HG02970 (cell line): ENCODE measurements at regions not wholly inside any gene's neighbourhood (a gene's known extent, or its start where the extent isn't known, plus 50 kb on each side); places are given as distances from the start of the nearest gene placed in this dataset.
A peak's percentile ranks its signal among the peaks of the same experiment; 100 is the strongest.
"Not testable (repeated sequence)": the region's sequence is repeated elsewhere in the genome, so short reads cannot be mapped to it uniquely, and the experiment has no call there.

Experiments used
- ATAC-seq: cut with Tn5 transposase; IDR thresholded peaks from one replicate; pipeline ENCODE4 v1.9.1; 2021; ENCODE audit warnings: mild to moderate bottlenecking, moderate library complexity, moderate number of reproducible peaks; ENCODE audit not compliant: unreplicated experiment, low FRiP score

GRCh38 chr15:22134941-22135566 lies 54.7 kb downstream of the OR4M2 start:
- ATAC-seq, result not testable (repeated sequence)

GRCh38 chr15:22137572-22137971 lies 57.2 kb downstream of the OR4M2 start:
- not testable (repeated sequence) for ATAC-seq

GRCh38 chr15:22141106-22141505 lies 60.8 kb downstream of the OR4M2 start:
- ATAC-seq, result not testable (repeated sequence)

- ATAC-seq, result peak; percentile 81
Measured at GRCh38 chr15:22148109-22148508, 67.8 kb downstream of the OR4M2 start.

GRCh38 chr15:22158243-22158642 lies 77.9 kb downstream of the OR4M2 start:
- ATAC-seq, result not testable (repeated sequence)

- peak; percentile 27 for ATAC-seq
Measured at GRCh38 chr15:22160283-22160682, 80.0 kb downstream of the OR4M2 start.

- peak; percentile 71 for ATAC-seq
Measured at GRCh38 chr15:22160741-22161140, 80.4 kb downstream of the OR4M2 start.

- peak; percentile 48 for ATAC-seq
Measured at GRCh38 chr15:22161398-22161797, 81.1 kb downstream of the OR4M2 start.

GRCh38 chr15:22163715-22164114 lies 83.4 kb downstream of the OR4M2 start:
- not testable (repeated sequence) for ATAC-seq

- ATAC-seq, result not testable (repeated sequence)
Measured at GRCh38 chr15:22167521-22167920, 87.2 kb downstream of the OR4M2 start.

- peak; percentile 80 for ATAC-seq
Measured at GRCh38 chr15:22173029-22173998, 93.0 kb downstream of the OR4M2 start.

GRCh38 chr15:22174088-22174487 lies 93.8 kb downstream of the OR4M2 start:
- peak; percentile 57 for ATAC-seq

- ATAC-seq, result not testable (repeated sequence)
Measured at GRCh38 chr15:22177965-22178364, 97.6 kb downstream of the OR4M2 start.

- ATAC-seq, result not testable (repeated sequence)
Measured at GRCh38 chr15:22178438-22178837, 98.1 kb downstream of the OR4M2 start.

GRCh38 chr15:22179043-22179442 lies 98.7 kb downstream of the OR4M2 start:
- not testable (repeated sequence) for ATAC-seq

GRCh38 chr15:22180611-22181010 lies 100.3 kb downstream of the OR4M2 start:
- ATAC-seq, result not testable (repeated sequence)

GRCh38 chr15:22184678-22185077 lies 104.4 kb downstream of the OR4M2 start:
- not testable (repeated sequence) for ATAC-seq

- not testable (repeated sequence) for ATAC-seq
Measured at GRCh38 chr15:22186846-22187532, 106.7 kb downstream of the OR4M2 start.

- ATAC-seq, result not testable (repeated sequence)
Measured at GRCh38 chr15:22191818-22192217, 111.5 kb downstream of the OR4M2 start.

GRCh38 chr15:22194739-22195617 lies 114.7 kb downstream of the OR4M2 start:
- ATAC-seq, result not testable (repeated sequence)
